Epithelial cell of esophagus (primary cell): ENCODE measurements at regions not wholly inside any gene's neighbourhood (a gene's known extent, or its start where the extent isn't known, plus 50 kb on each side); places are given as distances from the start of the nearest gene placed in this dataset.

ENCODE experiments used
- DNase-seq: peaks from one replicate; pipeline ENCODE4 v3.0.0; 2010; ENCODE audit warnings: low read depth
- H3K4me3 ChIP-seq: 2 replicates; pipeline ENCODE4 v1.5.1; 2011; ENCODE audit warnings: mild to moderate bottlenecking, low read length, control low read depth
- TF ChIP-seq, protein P1 (sequence below): IDR thresholded peaks from 2 replicates; pipeline ENCODE4 v1.5.1; 2011; ENCODE audit warnings: low read depth, mild to moderate bottlenecking, low read length, control low read depth, inconsistent platforms; ENCODE audit not compliant: insufficient read depth; ENCODE audit errors: missing control alignments

- DNase-seq, result no peak
- H3K4me3 ChIP-seq, result no peak overlapping the region
- TF ChIP-seq, protein P1, sequence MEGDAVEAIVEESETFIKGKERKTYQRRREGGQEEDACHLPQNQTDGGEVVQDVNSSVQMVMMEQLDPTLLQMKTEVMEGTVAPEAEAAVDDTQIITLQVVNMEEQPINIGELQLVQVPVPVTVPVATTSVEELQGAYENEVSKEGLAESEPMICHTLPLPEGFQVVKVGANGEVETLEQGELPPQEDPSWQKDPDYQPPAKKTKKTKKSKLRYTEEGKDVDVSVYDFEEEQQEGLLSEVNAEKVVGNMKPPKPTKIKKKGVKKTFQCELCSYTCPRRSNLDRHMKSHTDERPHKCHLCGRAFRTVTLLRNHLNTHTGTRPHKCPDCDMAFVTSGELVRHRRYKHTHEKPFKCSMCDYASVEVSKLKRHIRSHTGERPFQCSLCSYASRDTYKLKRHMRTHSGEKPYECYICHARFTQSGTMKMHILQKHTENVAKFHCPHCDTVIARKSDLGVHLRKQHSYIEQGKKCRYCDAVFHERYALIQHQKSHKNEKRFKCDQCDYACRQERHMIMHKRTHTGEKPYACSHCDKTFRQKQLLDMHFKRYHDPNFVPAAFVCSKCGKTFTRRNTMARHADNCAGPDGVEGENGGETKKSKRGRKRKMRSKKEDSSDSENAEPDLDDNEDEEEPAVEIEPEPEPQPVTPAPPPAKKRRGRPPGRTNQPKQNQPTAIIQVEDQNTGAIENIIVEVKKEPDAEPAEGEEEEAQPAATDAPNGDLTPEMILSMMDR, result no peak
Measured at GRCh38 chr15:95454403-95455262, 875.9 kb upstream of the NR2F2 start.

GRCh38 chr15:95457520-95457919 is 873.0 kb upstream of the NR2F2 start:
- DNase-seq, result no peak
- no peak overlapping the region for H3K4me3 ChIP-seq
- TF ChIP-seq, protein P1, result no peak

DNA sequence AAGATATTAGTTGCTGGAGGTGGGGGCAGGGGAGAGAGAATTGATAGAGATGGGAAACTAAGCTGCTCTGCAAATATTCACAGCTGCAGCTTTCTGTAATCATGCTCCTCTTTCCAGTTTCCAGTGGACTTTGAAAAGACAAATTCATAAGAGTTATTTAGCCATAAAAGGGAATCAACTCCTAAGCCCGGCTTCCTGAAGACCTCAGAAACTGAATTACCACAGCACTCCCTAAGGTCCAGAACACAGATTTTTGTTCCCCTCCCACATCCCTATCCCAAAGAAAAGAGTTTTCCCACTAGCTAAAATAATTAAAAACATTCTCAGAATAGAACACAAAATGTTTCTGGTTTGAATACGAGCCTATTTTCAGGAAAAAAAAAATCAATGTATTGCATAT is 871.8 kb upstream of the NR2F2 start:
- no peak overlapping the region for H3K4me3 ChIP-seq
- no peak for DNase-seq
- TF ChIP-seq, protein P1, result no peak

- peak; percentile 49 for DNase-seq
- no peak overlapping the region for H3K4me3 ChIP-seq
- TF ChIP-seq, protein P1, result no peak
Measured at GRCh38 chr15:95459273-95459672, 871.2 kb upstream of the NR2F2 start.

GRCh38 chr15:95464509-95464908 is 866.0 kb upstream of the NR2F2 start:
- no peak overlapping the region for H3K4me3 ChIP-seq
- TF ChIP-seq, protein P1, result no peak
- no peak for DNase-seq

GRCh38 chr15:95468820-95469219 is 861.7 kb upstream of the NR2F2 start:
- no peak overlapping the region for H3K4me3 ChIP-seq
- TF ChIP-seq, protein P1, result no peak
- no peak for DNase-seq
